SU-DHL-6 (cell line): ENCODE measurements at regions not wholly inside any gene's neighbourhood (a gene's known extent, or its start where the extent isn't known, plus 50 kb on each side); places are given as distances from the start of the nearest gene placed in this dataset.

ENCODE experiments used
- H2AFZ ChIP-seq: fragments of 200-600 bp; sonication (generic); 2 replicates; pipeline ENCODE4 v1.6.1; 2014; ENCODE audit warnings: low read depth, mild to moderate bottlenecking, moderate library complexity, mixed read lengths, antibody characterized with exemption, low read length; ENCODE audit not compliant: severe bottlenecking
- H3F3A ChIP-seq: fragments of 200-600 bp; shearing (Covaris generic); 2 replicates; pipeline ENCODE4 v1.6.0; 2016; ENCODE audit warnings: antibody characterized with exemption, mild to moderate bottlenecking; ENCODE audit not compliant: insufficient read depth
- H3K27ac ChIP-seq: fragments of 200-600 bp; sonication (generic); 2 replicates; pipeline ENCODE4 v1.5.1; 2016; ENCODE audit warnings: low read depth, mild to moderate bottlenecking, low read length, moderate library complexity, mixed read lengths
- H3K27me3 ChIP-seq: fragments of 200-600 bp; sonication (generic), shearing (Covaris generic); 2 replicates; pipeline ENCODE4 v1.6.0; 2014; ENCODE audit warnings: mild to moderate bottlenecking, low read length
- H3K36me3 ChIP-seq: fragments of 200-600 bp; sonication (generic); 2 replicates; pipeline ENCODE4 v1.6.1; 2014; ENCODE audit warnings: mild to moderate bottlenecking, low read length, mixed read lengths
- H3K4me2 ChIP-seq: fragments of 300-600, 200-600 bp; shearing (Covaris generic), sonication (generic); 2 replicates; pipeline ENCODE4 v1.6.0; 2014; ENCODE audit warnings: low read length, low read depth, mild to moderate bottlenecking; ENCODE audit not compliant: poor library complexity, severe bottlenecking
- H3K4me3 ChIP-seq: fragments of 200-600 bp; sonication (generic); 2 replicates; pipeline ENCODE4 v1.5.1; 2014; ENCODE audit warnings: antibody characterized with exemption, low read length, mild to moderate bottlenecking, mixed read lengths; ENCODE audit not compliant: insufficient read depth, poor library complexity, severe bottlenecking
- H3K79me2 ChIP-seq: fragments of 200-600 bp; sonication (generic); 2 replicates; pipeline ENCODE4 v1.6.1; 2014; ENCODE audit warnings: mild to moderate bottlenecking, low read length, moderate library complexity; ENCODE audit not compliant: insufficient read depth
- H3K9ac ChIP-seq: fragments of 200-600 bp; sonication (generic); 2 replicates; pipeline ENCODE4 v1.7.0; 2014; ENCODE audit warnings: mild to moderate bottlenecking, low read length
- H3K9me2 ChIP-seq: fragments of 200-600 bp; sonication (generic); replicated peaks from 2 replicates; pipeline ENCODE4 v1.6.1; 2014; ENCODE audit warnings: low read length; ENCODE audit not compliant: insufficient read depth
- H3K9me3 ChIP-seq: fragments of 200-600 bp; sonication (generic); 2 replicates; pipeline ENCODE4 v1.6.1; 2014; ENCODE audit warnings: low read length, mixed read lengths; ENCODE audit not compliant: insufficient read depth
- H4K20me1 ChIP-seq: fragments of 200-600 bp; sonication (generic); 2 replicates; pipeline ENCODE4 v1.6.1; 2014; ENCODE audit warnings: low read depth, mild to moderate bottlenecking, antibody characterized with exemption, low read length, moderate library complexity, mixed read lengths
- EZH2phosphoT487 ChIP-seq: fragments of 200-600 bp; sonication (generic), shearing (Covaris generic); conservative IDR thresholded peaks from 2 replicates; pipeline ENCODE4 v1.6.1; 2018; ENCODE audit warnings: mild to moderate bottlenecking, antibody characterized with exemption, low read length, moderate library complexity, mixed read lengths
- TF ChIP-seq, protein P1 (sequence below): fragments of 200-600 bp; sonication (generic); IDR thresholded peaks from one replicate; pipeline ENCODE4 v1.5.1; 2017; ENCODE audit warnings: antibody characterized with exemption, mild to moderate bottlenecking, low read length, moderate library complexity; ENCODE audit not compliant: insufficient read depth, poor library complexity, severe bottlenecking

GRCh38 chr5:78720997-78721396 lies 72.4 kb upstream of the LHFPL2 start:
- peak overlapping the region; percentile 29 for H2AFZ ChIP-seq
- peak overlapping the region; percentile 61 for H3K4me3 ChIP-seq
- peaks cover 67% of the 10 kb centered on the region for H3F3A ChIP-seq
- H3K36me3 ChIP-seq, result no peaks in the 10 kb centered on the region; the same call in 1 of the 2 replicates
- H3K9me2 ChIP-seq, result no peaks in the 10 kb centered on the region
- H3K9me3 ChIP-seq, result no peaks in the 10 kb centered on the region
- no peaks in the 10 kb centered on the region for H4K20me1 ChIP-seq
- peak overlapping the region; percentile 90 for H3K4me2 ChIP-seq
- peaks cover 38% of the 10 kb centered on the region for H3K79me2 ChIP-seq
- TF ChIP-seq, protein P1, sequence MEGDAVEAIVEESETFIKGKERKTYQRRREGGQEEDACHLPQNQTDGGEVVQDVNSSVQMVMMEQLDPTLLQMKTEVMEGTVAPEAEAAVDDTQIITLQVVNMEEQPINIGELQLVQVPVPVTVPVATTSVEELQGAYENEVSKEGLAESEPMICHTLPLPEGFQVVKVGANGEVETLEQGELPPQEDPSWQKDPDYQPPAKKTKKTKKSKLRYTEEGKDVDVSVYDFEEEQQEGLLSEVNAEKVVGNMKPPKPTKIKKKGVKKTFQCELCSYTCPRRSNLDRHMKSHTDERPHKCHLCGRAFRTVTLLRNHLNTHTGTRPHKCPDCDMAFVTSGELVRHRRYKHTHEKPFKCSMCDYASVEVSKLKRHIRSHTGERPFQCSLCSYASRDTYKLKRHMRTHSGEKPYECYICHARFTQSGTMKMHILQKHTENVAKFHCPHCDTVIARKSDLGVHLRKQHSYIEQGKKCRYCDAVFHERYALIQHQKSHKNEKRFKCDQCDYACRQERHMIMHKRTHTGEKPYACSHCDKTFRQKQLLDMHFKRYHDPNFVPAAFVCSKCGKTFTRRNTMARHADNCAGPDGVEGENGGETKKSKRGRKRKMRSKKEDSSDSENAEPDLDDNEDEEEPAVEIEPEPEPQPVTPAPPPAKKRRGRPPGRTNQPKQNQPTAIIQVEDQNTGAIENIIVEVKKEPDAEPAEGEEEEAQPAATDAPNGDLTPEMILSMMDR, result no peak
- TF ChIP-seq EZH2phosphoT487, result no peak
- H3K27me3 ChIP-seq, result no peaks in the 10 kb centered on the region
- H3K27ac ChIP-seq, result peak overlapping the region; percentile 99
- peak overlapping the region; percentile 78 for H3K9ac ChIP-seq

DNA sequence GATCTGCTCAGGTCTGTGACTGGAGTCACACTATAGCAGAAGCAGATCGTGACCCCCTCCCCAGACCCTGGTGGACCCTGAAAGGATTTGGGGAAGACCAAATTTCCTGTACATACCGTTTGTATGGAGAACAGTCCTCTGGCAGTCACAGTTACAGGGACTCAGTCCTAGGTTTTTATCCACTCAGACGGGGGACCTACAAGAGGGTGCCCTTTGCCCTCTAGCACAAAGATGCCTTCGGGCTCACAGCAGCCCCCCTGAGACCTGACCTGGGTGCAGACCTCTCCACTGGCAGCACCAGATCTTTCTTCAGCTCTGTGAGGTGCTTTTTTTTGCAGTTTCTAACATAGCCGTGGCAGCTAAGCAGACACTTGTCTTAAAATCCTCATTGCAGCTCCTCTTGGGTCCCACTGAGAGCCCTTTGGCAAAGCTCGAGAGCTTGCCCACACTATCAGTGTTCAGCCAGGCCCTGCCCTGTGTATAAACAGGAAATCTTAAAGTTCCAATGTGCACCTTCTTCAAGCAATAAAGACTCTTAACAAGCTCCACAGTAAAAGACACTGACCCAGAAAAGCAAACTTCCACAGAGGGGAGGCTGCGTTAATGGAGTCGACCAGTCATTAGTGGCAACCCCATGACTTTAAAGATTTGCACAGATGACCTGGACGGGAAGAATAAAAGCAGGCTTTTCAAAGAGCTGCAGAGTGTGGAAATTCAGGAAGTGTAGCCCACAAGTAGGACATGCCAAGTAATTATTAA lies 71.8 kb upstream of the LHFPL2 start:
- Histone ChIP-seq H3F3A (peaks cover 67% of the 10 kb centered on the region), H3K4me3 (peak overlapping the region; percentile 61)

GRCh38 chr5:78719504-78720219 lies 71.1 kb upstream of the LHFPL2 start:
- Histone ChIP-seq H3K4me2 (peak overlapping the region; percentile 90), H3K9me2 (no peaks in the 10 kb centered on the region), H3K9me3 (no peaks in the 10 kb centered on the region), H3K79me2 (peaks cover 38% of the 10 kb centered on the region), H3K27me3 (no peaks in the 10 kb centered on the region), H3K9ac (peak overlapping the region; percentile 78), H3F3A (peaks cover 60% of the 10 kb centered on the region), H3K27ac (peak overlapping the region; percentile 99), H2AFZ (no peak overlapping the region), H4K20me1 (no peaks in the 10 kb centered on the region), H3K36me3 (no peaks in the 10 kb centered on the region; the same call in 1 of the 2 replicates), H3K4me3 (peak overlapping the region; percentile 61)
- no peak for TF ChIP-seq EZH2phosphoT487
- TF ChIP-seq, protein P1, result no peak

More for the DNA sequence above, 71.8 kb upstream of the LHFPL2 start:
- Histone ChIP-seq H3K9me2 (no peaks in the 10 kb centered on the region), H3K79me2 (peaks cover 38% of the 10 kb centered on the region), H3K9ac (peak overlapping the region; percentile 78), H2AFZ (peak overlapping the region; percentile 29), H3K27ac (peak overlapping the region; percentile 99), H3K27me3 (no peaks in the 10 kb centered on the region), H3K4me2 (peak overlapping the region; percentile 90), H3K36me3 (no peaks in the 10 kb centered on the region; the same call in 1 of the 2 replicates), H3K9me3 (no peaks in the 10 kb centered on the region), H4K20me1 (no peaks in the 10 kb centered on the region)
- TF ChIP-seq, protein P1, result no peak
- no peak for TF ChIP-seq EZH2phosphoT487
